GM18907 (cell line): ENCODE measurements at regions not wholly inside any gene's neighbourhood (a gene's known extent, or its start where the extent isn't known, plus 50 kb on each side); places are given as distances from the start of the nearest gene placed in this dataset.

Experiments
- ATAC-seq: cut with Tn5 transposase; IDR thresholded peaks from one replicate; pipeline ENCODE4 v1.9.1; 2021; ENCODE audit warnings: mild to moderate bottlenecking, moderate library complexity; ENCODE audit not compliant: unreplicated experiment

GRCh38 chr10:10421071-10421470, 596.6 kb upstream of the CELF2 start:
- ATAC-seq, result no peak

DNA sequence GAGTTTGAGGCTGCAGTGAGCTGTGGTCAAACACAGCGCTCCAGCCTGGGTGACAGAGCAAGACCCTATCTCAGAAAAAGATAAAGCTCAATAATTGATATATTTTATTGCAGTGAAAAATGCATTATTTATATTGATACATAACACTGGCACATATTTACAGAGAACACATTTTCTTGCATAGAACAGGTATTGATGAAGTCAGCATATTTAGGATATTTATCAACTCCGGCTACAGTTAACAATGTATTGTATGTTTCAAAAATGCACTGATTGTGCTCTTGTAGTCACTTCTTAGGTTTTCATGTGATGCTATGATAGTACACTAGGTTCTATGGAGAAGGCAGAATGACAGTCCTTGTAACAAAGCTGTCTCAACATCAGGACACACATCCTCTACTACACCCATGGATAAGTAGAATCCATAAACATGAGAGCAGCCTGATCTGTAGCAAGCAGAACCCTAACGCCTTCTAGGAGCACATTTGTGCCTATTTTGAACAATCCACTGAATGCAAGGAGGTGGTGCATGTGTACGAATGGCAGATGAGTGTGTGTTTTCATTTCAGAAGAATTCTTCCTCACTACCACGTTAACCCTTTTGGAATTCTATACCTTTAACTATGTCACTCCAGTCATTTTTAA, 586.1 kb upstream of the CELF2 start:
- no peak for ATAC-seq

GRCh38 chr10:10432296-10433035, 585.2 kb upstream of the CELF2 start:
- no peak for ATAC-seq

DNA sequence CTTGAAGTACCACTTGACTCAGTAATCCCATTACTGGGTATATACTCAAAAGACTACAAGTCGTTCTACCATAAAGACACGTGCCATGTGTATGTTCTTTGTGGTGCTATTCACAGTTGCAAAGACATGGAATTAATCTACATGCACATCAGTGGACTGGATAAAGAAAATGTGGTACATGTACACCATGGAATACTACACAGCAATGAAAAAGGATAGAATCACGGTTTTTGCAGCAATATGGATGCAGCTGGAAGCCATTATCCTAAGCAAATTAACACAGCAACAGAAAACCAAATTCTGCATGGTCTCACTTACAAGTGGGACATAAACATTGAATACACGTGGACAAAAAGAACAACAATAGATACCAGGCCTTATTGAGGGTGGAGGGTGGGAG, 583.4 kb upstream of the CELF2 start:
- ATAC-seq, result no peak

GRCh38 chr10:10437886-10438285, 579.8 kb upstream of the CELF2 start:
- ATAC-seq, result no peak

DNA sequence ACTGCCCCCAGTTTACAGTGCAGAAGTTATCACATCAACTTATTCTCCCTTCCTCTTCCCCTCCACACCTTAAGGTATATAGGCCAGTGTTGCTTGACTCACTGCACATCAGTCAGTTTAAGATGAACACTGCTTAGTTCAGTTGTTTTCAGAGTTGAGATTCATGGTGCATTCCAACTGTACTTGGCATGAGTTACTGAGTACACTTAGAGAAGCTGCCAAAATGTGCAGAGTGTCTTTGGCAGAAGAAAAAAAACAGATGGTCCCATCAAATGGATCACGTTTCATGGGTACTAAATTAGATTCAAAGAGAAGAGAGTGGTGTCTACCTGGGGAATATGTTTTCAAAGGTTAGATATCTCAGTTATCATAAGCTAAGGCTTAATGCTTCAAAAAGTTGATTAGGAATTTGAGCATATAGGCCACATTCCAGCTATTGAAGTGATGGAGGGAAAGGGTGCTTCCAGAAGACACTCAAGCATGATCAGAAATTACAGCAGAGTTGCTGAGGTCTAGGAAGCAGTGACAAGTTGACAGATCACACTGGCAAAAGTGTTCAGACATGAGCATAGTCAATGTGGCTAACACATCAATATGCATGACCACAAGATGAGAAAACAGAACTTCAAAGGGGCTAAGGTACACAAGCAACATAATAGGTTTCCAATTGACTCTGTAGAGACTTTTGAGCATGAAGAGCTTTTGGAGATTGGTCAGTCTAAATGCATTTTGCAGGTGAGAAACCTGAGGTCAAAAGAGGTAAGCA, 579.2 kb upstream of the CELF2 start:
- no peak for ATAC-seq

DNA sequence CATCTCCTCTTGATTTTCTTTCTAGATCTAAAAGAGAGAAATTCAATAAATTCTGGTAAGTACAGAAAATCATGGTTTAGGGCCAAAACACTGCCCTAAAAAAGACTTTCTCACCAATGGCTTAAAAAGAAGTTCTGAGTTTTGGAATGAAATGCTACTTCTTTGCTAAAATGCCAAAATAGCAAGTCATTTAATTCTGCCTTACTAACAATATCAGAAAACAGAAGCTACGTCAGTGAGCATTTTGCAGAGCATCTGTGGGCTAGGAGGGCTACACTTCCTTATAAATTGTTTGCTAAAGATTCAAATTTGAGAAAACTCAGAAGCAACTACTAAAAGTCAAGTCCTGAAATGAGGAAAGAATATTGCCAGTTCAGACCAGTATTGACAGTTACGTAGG, 560.8 kb upstream of the CELF2 start:
- no peak for ATAC-seq

DNA sequence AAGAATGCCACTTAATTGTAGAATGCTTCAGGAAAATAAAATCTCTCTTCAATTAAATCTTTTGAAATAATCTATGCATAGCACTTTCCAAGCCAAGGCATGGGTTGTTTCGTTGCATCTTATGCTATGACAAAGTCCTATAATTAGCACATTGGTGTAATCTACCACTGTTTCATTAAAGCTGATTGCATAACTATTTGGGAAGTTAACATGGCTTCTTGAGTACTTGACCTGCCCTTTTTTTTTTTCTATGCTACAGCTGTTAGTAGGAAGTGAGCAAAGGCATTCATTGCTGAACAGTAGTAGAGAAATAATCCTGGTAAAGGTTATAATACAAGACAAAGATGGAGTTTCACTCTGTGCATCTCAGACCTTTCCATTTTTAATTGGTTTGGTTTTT, 557.2 kb upstream of the CELF2 start:
- no peak for ATAC-seq

DNA sequence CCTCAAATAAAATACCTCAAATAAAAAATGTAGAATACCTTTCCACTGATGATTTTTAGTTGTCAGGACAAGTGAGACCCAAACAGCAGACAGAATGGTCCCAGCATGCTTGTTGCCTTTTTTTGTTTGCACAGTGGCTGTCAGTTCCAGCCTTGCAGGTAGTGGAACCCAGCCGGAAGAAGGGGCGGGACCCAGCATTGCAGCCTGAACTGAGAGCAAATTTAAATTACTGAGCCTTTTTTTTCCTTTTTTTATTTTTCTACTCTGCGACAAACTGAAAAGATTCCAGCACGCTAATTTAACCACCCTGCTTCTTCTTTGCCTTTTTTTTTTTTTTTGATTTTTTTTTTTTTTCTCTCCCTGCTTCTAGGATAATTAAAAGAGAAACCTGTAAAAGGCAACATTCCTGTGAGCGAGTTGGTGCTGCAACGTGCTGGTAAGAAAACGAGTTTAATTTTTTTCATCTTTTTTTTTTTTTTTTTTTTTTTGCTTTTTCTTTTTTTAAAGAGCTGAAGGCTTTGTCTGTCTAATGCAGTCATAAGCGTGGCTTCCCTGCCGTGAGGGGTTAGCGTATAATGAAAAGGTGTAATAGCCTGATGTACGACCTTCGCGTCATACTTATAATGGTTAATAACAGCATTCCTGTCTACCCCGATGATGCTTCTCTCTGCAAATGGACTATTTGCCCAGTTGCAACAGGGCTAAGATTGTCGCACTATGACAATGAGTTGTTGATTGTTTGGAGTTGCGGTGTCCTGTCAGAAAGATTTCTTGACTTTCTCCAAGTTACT, 555.3 kb upstream of the CELF2 start:
- no peak for ATAC-seq

DNA sequence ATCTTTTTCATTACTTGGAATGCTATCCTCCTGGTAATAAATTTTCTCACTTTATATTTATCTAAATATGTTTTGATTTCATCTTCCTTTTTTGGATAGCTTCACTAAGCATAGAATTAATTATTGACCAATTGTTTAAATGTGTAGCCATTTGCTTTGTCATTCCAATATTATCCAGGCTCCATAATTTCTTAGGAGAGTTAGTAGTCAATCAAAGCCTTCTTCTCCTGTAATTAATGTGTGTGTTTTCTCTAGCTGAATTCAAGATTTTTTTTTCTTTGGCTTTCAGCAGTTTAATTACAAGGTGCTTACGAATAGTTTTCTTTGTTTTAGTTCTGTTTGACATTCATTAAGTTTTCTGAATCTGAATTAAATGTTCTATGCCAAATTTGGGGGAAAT, 545.9 kb upstream of the CELF2 start:
- ATAC-seq, result no peak

DNA sequence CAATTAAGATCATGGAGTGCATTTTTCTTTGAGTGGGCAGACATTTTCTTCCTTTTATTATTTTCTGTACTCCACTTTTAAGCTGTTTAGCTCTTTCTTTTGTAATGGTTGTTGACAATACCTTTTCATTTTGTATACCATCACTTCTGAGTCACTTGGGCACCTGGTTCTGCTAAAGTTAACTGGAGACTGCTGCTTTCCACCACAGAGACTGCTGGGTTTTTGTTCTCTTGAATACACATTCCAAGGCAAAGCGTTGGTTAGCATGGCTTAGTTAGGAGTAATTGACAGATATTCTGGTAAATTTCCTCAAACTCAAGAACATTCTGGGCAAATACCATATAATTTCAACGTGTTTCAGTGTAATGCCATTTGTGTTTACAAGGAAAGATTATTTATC, 541.9 kb upstream of the CELF2 start:
- no peak for ATAC-seq

DNA sequence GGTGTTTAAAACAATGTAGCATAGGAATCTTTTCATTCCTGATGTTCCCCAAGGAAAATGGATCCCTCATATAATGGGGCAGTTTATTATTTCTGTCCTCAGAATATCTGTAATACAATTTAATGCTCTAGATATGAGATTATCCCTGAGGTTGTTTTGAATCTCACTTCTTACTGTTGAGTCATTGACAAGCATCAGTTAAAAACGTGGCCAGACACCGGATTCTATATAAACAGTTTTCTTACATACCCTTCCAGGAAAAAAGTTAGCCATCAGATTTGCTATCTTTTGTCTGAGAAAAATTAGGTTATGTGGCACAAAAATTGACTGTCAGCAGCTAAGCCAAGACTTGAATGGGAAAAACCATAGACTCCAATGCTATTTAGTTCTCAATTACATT, 539.8 kb upstream of the CELF2 start:
- no peak for ATAC-seq

GRCh38 chr10:10479465-10479864, 538.2 kb upstream of the CELF2 start:
- no peak for ATAC-seq

DNA sequence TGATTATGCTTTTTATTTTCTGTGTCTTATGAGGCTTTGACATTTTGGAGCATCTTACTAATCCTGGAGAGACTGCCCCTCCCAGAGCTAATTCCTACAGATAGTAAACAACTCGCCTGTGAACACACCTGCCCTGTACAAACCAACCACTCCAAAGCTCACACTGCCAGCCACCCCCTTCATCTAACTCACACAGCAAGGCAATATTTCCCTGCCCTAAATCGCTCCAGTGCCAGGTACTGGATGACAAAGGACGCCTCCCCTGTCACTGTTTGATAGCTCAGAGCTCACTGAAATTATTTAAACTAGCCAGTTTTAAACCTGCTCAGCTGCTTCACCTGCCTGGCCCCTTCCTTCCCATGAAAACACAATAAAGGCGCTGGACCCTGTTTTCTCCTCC, 535.1 kb upstream of the CELF2 start:
- ATAC-seq, result no peak

DNA sequence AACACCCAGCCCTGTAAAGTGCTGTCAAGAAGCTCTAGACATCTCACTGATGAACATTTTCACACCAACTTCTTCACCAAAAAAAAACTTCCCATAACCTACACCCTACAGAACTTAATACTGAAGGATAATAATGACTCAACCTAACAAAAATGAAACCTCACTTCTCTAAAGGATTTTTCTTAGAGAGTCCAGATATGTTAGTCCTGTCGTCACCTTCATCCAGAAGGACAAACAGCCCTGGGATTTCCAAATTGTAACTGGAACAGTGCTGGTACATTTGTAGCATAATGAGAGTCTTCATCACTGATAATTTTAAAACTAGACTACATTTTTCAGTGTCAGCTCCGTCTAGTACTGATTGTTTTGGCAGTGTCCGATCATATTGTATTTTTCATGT, 528.6 kb upstream of the CELF2 start:
- no peak for ATAC-seq

- no peak for ATAC-seq
Measured at GRCh38 chr10:10489805-10490571, 527.7 kb upstream of the CELF2 start.

GRCh38 chr10:10490581-10490980, 527.1 kb upstream of the CELF2 start:
- ATAC-seq, result no peak

GRCh38 chr10:10492420-10492819, 525.3 kb upstream of the CELF2 start:
- no peak for ATAC-seq

DNA sequence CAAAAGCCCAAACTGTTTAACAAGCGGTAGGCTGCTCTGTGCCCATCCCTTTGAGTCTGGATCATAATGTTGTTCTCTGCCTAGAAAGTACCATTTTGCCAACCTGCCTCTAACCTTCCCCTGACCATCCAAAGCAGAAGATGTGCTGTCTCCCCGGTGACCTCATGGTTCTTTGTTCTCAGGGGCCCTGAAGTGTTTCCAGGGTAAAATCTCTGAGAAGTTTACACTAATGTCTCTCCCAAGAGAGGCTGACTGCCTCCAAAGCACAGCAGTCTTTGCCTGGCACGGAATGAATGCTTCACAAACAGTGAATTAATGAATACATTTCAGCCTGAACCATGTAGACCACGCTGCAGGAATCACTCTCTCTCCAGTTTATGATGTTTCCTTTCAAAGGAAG, 523.8 kb upstream of the CELF2 start:
- ATAC-seq, result no peak

GRCh38 chr10:10497245-10497644, 520.4 kb upstream of the CELF2 start:
- ATAC-seq, result no peak

DNA sequence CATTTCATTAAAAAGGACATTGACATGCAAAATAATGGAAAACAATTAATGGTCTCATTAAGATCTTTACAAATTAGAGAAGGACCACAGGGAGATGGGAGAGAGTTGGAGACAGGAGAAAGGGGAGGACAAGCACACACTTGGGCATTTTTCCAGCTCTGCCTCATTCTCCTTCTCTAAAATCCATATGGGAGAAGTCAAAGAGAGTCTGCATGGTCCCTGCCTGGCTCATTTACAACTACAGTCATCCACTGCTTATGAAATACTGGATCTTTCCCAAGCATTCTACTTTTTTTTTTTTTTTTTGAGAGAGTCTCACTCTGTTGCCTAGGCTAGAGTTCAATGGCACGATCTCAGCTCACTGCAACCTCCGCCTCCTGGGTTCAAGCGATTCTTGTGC, 518.9 kb upstream of the CELF2 start:
- no peak for ATAC-seq
